ENCODE measurements at regions not wholly inside any gene's neighbourhood (a gene's known extent, or its start where the extent isn't known, plus 50 kb on each side); places are given as distances from the start of the nearest gene placed in this dataset.

- Mint-ChIP-seq H3K27ac (no peak overlapping the region), H3K36me3 (ENCODE audit: insufficient read depth in 1 of 3, low read depth in 3 of 3) (no peaks in the 10 kb centered on the region), H3K4me3 (no peak overlapping the region), H3K4me1 (0 out of 4 replicates have a peak, but pooled peaks cover 0 to 2% of the 10 kb centered on the region in 2 experiments), H3K9me3 (no peaks in the 10 kb centered on the region), H3K27me3 (ENCODE audit: low read depth) (no peaks in the 10 kb centered on the region; the same call in 1 of the 2 replicates)
- Histone ChIP-seq H2BK15ac (ENCODE audit: low read depth, low read length) (no peak overlapping the region), H3K23ac (ENCODE audit: insufficient read length, low read depth, low read length) (no peak overlapping the region), H3K23me2 (ENCODE audit: insufficient read length, low read depth, low read length, poor library complexity, severe bottlenecking) (no peaks in the 10 kb centered on the region), H3K9me3 (ENCODE audit: control insufficient read depth, low read depth, low read length) (no peaks in the 10 kb centered on the region), H3K4me1 (ENCODE audit: insufficient read depth, low read length) (no peaks in the 10 kb centered on the region), H2BK20ac (ENCODE audit: low read depth, low read length, poor library complexity, severe bottlenecking) (no peak overlapping the region), H3K27ac (ENCODE audit: insufficient read length, low read depth, low read length) (no peak overlapping the region), H3T11ph (ENCODE audit: low read length) (no peak overlapping the region), H2AFZ (ENCODE audit: low read length) (no peak overlapping the region), H2BK120ac (ENCODE audit: low read depth, low read length, poor library complexity, severe bottlenecking) (no peak overlapping the region), H3K79me1 (ENCODE audit: insufficient read depth, low read depth, low read length, poor library complexity, severe bottlenecking) (no peaks in the 10 kb centered on the region), H4K5ac (ENCODE audit: insufficient read length, low read depth, low read length) (no peak overlapping the region), H3K14ac (ENCODE audit: insufficient read depth, low read length) (no peak overlapping the region; the same call in 1 of the 2 replicates), H4K8ac (replicated peaks; ENCODE audit: insufficient read length, low read depth, low read length) (no peak overlapping the region), H2BK5ac (ENCODE audit: insufficient read length, low read length) (no peak overlapping the region), H3K27me3 (ENCODE audit: insufficient read depth, low read length) (no peaks in the 10 kb centered on the region), H3K9ac (ENCODE audit: extremely low read depth, insufficient read length, low read length) (no peak overlapping the region), H3K79me2 (ENCODE audit: insufficient read depth, low read length) (no peaks in the 10 kb centered on the region), H4K91ac (ENCODE audit: insufficient read length, low read depth, low read length) (no peak overlapping the region), H2BK12ac (ENCODE audit: insufficient read length, low read depth, low read length) (no peak overlapping the region), H3K4ac (ENCODE audit: low read depth, low read length) (no peak overlapping the region), H3K18ac (ENCODE audit: insufficient read length, low read depth, low read length) (no peak overlapping the region), H4K20me1 (ENCODE audit: control insufficient read depth, insufficient read depth, insufficient read length) (no peaks in the 10 kb centered on the region), H3K4me2 (ENCODE audit: insufficient read depth, insufficient read length, low read length) (no peak overlapping the region), H2AK5ac (ENCODE audit: insufficient read length, low read length) (no peak overlapping the region), H3K56ac (ENCODE audit: insufficient read length, low read depth, low read length) (no peak overlapping the region)
- no CpG with 5 or more reads among the region's 17 CpGs for WGBS (ENCODE audit: extremely low coverage, insufficient read length, low lambda C conversion rate)
- TF ChIP-seq CTCF (conservative IDR thresholded peaks at IDR 0.05) = no peak
- no peak for DNase-seq
Observed at GRCh38 chr1:182120411-182121258, 59.1 kb upstream of the ZNF648 start.

Measured in H9 (cell line).